HS-5 (cell line): ENCODE measurements at regions not wholly inside any gene's neighbourhood (a gene's known extent, or its start where the extent isn't known, plus 50 kb on each side); places are given as distances from the start of the nearest gene placed in this dataset.
"Not testable (repeated sequence)": the region's sequence is repeated elsewhere in the genome, so short reads cannot be mapped to it uniquely, and the experiment has no call there.

ENCODE experiments used
- DNase-seq: peaks from one replicate; pipeline ENCODE4 v3.0.0-alpha.2; 2012; ENCODE audit warnings: low read depth

DNA sequence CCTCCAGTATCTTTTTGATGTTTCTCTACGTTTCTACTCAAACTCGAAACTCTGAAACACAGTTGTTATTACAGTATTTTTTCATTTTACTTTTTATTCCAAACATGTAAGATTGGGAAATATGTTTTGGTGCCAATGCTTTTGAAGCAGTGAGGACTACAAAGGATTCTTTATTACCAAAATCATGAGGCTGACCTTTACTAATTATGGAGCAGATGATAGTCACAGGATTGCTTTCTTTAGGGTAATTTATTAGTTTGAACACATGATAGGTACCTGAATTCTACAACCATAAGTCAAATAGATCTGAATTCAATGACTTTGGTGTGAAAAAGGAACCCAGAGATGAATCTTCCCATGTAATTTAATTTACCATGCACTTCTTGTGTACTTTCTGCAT, 2015.1 kb upstream of the C9orf72 start:
- no peak for DNase-seq

DNA sequence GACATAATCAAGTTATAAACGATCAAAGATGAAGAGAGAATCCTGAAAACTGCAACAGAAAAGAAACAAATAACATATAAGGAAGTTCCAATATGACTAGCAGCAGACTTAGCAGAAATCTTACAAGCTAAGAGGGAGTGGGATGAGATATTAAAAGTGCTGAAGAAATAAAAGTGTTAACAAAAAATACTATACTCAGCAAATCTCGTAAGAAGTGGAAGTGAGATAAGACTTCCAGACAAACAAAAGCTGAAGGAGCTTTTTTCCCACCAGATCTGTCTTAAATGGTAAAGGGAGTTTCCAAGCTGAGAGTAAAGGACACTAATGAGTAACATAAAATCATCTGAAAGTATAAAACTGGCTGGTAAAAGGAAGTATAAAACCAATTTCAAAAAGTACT, 2036.0 kb upstream of the C9orf72 start:
- no peak for DNase-seq

DNA sequence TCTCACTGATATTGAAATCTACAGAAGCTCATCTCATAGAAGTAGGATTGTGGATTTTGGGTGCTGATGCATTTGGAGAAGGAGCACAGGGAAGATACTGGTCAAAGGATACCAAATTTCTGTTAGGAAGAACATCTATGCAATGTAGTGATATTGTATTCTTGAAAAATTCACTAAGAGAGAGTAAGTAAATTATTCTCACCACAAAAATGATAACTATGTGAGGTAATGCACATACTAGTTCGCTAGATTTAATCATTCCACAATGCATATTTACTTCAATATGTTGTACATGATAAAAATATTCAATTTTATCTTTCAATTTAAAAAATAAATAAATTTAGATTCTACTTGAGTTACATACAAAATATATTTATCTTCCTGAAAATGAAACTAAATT, 2040.5 kb upstream of the C9orf72 start:
- DNase-seq: no peak

DNA sequence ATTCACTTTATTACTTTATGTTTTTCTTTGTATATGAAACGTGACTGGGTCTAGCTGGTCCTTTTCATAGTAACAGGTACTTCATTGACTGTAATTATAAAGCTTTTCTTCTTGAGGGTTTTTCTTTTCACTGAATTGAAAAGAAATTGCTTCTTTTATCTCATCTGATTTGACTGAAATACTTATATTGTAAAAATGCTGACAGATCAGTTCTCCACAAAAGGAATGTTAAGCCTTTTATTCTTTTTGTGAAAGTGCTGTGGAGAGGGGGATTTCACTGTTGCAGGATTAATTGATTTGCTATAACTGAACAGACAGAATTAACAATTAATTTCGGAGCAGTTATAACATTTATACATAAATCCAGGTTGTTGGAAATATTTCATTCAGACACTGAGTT, 2043.6 kb upstream of the C9orf72 start:
- DNase-seq: no peak

DNA sequence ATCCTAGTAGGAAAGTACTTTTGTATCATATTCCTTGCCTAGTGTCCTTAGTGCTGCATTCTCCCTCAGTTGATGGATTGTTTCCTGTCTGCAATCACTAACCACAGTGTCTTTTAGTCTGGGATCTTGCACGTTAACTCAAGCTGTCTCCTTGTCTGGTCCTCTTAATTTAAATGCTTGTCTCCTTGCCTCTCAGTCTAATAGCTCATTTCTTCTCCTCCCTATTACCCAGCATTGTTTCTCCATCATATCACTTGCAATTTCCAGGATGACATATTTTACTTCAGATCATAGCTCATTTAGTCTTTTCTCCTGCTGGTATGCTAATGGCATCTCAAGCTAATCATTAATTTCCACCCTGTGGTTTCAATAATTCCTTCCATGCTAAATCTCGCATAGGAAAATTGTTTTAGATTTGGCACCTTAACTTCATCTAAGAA, 2052.0 kb upstream of the C9orf72 start:
- DNase-seq: no peak

DNA sequence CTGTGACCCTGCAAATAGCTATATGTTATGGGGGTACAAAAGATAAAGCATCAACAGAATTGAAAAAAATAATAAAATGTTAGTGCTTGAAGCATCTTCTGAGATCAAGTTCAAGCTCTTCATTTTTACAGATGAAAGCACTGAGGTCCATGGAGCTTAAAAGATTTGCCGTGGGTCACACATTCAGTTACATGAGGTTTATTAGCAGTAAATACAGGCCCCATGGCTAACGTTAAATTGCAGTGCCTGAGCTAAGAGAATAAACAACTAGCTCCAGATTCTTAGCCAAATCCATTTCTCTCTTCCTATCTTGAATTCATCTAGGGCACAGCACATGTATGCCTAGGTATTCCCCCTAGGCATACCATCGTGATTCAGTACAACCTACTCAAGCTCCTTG, 2052.7 kb upstream of the C9orf72 start:
- no peak for DNase-seq

DNA sequence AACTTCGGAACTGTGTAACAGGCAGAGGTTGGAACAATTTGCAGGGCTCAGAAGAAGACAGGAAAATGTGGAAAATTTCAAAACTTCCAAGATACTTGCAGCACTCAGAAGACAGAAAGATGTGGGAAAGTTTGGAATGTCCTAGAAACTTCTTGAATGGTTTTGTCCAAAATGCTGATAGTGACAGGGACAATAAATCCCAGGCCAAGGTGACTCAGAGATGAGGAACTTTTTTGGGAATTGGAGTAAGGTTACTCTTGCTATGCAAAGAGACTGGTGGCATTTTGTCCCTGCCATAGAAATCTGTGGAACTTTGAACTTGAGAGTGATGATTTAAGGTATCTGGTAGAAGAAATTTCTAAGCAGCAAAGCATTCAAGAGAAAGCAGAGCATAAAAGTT, 2055.6 kb upstream of the C9orf72 start:
- not testable (repeated sequence) for DNase-seq

DNA sequence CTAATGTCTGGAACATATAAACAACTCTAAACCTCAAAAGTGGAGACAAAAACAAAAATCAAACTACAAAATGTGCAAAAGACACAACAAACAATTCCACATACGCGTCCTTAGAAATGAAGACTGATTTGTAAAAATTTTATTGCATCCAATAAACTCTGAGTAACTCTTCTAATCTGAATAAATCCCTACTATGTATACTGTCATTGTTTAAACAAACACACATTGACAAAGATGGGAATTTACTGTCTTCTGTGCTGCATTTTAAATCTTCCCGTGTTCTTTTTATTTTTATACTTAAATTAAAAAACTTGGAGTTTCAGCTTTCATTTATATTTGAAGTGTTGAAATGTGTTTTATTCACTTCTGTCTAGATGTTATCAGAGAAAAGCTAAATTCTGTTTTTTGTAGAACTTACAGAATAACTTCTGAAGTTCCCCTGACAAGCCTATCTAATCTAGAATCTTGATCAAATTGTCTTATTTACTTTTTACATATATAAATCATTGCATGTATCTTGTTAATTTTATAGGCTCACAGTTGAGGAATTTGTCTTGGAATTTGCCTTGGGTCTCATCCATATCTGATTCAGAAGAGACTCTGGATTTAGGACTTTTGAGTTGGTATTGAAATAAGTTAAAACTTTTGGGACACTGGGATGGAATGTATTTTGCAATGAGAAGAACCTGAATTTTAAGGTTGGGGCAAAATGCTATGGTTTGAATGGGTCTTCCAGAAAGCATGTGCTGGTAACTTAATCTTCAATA, 2064.4 kb upstream of the C9orf72 start:
- DNase-seq: no peak

DNA sequence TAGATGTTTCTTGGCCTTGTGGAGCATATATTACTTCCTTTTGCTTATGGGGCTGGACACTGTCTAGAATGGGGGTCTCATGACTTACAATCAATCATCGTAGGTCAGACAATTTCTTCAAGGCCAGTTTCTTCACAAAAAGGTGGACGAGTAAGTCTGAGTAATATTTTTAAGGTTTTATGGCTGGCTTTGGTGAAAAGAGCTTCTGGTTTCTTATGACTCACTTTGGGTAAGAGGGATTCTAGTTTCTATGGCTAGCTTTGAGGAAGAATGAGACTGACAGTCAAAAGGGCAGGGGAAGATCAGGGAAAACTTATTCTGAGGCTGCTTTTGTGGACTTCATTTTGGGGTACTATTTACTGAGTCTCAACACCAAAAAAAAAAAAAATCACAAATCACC, 2067.2 kb upstream of the C9orf72 start:
- peak; percentile 2 for DNase-seq

DNA sequence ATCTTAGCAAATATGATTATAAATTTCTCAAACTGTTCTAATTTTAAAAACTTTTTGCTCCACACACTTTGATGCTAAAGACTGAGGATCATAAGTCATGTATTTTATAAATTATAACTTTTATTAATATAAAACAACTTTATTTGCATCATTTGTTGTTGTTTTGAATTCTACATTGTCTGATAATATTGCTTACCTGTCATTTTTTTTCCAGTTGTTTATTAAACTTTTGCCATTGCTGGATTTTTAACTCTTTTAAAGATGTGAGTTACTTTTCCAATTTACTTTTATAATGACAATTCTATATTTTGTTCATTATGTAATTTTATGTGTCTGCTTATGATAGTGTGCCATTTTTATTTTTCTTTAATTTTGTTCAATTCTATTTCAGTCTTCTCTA, 2071.2 kb upstream of the C9orf72 start:
- DNase-seq: no peak

DNA sequence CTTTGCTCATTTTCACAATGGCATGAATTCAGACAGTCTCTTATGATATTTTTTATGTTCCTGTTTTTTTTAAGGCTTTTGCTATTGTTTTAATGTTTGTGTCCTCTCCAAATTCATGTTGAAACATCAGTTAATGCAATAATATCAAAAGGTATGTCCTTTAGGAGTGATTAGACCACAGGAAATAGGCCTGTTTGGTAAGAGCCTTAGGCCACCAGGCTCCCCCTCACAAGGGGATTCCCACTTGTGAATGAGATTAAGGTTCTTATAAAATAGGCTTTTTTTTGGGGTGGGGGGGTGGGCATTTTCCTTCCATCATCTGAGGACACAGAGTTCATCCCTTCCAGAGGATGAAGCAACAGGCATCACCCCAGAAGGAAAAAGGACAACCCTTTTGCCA, 2074.2 kb upstream of the C9orf72 start:
- no peak for DNase-seq

DNA sequence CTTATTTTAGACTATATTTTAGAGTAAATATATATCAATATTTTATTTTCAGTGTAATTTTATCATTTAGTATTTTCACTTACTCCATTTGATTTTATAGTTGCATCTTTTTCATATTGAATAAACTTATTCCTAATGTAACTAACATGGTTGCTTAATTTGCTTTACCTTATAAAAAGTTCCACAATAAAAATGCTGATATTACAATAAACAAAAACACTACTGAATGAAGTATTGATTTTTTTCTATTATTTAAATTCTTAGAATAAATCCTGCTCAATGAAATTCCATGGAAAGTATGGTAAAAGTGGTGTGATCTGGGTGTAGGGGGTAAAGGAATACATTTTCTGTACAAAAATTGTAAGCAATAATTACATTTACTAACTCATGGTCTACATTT, 2074.9 kb upstream of the C9orf72 start:
- DNase-seq: no peak

DNA sequence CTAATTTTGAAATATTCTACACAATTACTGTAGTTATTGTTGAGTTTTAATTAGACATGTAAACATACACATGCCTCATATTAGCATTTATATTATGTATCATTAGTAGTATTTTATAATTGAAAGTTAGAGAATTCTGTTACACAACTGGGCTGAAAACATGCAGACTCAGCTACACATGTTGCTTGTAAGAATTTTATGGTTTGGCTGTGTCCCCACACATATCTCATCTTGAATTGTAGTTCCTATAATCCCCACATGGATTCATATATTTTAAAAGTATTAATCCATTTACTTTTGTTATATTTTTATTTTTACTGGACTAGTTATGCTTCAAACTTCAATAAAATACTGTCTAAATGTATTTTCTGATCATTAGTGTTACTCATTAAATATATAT, 2075.3 kb upstream of the C9orf72 start:
- no peak for DNase-seq

DNA sequence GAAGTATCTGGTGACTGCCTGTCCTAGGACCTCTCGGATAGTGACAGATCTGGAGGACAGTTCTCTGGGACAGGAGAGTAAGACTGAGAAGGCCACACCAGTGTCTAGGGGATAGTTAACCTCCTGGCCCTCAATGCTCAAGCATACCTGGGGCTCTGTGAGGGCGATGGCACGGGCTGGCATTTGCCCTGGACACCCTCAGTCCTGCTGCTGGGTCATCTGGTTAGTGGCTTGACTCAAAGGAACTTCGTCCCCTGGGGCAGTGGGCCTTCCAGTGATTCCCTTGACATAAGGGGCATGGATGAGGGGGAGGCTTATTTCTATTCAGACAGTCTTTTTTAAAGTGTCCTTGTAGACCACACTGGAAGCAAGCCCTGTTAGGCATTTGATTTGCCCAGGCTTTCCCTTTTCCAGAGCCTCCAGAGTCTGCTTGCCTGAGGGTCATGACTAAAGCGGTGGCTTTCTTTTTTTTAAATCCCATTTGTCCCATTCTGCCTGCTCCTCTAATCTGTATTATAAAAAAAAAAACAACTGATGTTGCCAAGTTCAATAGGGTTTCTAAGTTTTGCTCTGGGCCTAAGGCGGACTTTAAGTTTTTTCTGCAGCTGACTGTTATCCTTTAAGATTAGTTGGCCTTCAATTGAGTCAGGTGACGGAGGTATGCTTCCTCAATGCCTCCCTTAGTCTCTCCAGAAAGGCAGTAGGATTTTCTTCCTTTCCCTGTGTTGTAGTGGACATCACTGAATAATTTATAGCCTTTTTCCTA, 2083.5 kb upstream of the C9orf72 start:
- DNase-seq: no peak

DNA sequence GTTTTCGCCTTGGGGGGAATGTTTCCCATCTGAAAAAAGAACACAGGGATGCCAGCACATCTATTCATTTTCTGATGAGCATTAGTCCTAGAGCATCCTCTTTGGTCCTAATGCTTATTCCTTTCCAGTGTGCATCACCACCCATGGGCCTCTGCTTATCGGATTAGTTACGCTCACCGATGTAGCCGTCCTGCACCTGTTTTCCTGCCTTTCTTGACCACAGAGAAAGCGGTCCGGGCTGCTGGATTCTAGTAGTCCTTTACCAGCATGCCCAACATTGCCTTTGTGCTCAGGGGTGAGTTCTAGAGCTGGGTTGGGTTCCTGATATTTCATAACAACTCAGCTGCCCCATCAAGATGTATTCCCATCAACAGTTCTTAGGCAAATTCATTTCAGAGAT, 2084.5 kb upstream of the C9orf72 start:
- DNase-seq: no peak

DNA sequence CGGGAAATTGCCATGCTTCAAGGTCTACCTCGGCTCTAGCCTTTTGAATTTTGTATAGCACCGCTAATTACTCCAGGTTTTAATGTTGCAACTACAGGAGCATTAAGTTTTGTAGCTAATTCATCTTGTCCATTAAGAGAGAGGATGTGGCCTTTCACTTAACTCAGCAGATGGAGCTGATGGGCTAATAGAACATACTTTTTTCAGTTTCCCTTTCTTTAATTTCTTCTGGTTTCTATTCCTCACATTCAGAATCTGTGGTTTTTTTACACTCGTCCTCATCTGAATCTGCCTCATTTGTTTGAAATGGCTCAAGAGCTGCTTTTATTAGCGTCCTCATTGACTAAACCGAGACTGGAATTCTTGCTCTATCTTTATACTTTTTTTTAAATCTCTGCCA, 2085.7 kb upstream of the C9orf72 start:
- DNase-seq: no peak

DNA sequence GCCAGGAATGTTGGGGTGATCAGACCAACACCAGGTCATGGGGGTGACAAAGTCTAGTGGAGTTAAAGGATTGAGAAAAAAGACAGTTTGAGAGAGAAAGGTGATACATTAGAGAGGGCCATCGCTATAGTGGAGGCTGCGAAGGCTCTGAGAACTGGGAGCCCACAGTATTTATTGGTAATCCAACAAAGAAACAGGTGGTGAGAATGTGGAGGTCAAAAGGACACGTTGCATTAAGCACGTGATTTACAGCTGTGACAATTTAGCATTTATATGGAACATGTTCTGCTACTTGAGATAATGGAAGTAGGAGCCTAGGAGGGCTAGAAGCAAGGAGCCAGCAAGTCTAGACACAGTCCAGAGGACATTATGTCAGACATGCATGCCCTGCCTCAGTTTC, 2086.5 kb upstream of the C9orf72 start:
- no peak for DNase-seq

DNA sequence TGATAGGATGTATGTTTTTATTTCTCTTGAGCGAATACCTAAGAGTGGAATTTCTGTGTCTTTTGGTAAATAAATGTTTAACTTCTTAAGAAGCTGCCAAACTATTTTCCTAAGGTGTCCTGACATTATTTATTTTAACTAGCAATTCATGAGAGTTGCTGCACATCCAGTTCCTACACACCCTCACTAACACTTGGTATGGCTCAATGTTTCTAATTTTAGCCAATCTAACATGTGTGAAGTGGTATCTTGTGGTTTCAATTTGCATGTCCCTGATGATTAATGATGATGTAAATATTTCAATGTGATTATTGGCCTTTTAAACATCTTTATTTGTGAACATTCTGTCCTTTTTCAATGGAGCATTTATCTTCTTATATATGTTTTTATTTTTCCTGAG, 2095.5 kb upstream of the C9orf72 start:
- no peak for DNase-seq

DNA sequence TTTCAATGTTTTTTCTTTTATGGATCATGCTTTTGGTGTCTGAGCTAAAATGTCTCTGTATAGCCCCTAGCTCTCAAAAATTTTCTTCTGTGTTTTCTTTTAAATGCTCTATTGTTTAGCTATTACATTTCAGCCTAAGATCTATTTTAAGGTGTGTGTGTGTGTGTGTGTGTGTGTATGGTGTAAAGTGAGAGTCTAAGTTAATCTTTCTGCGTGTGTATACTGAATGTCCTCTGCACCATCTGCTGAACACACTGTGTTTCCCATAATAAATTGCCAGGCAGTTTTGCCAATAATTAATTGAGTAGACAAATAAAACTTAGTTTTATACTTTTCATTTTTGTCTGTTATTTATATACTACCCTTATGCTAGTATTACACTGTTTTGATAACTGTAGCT, 2096.3 kb upstream of the C9orf72 start:
- DNase-seq: no peak

DNA sequence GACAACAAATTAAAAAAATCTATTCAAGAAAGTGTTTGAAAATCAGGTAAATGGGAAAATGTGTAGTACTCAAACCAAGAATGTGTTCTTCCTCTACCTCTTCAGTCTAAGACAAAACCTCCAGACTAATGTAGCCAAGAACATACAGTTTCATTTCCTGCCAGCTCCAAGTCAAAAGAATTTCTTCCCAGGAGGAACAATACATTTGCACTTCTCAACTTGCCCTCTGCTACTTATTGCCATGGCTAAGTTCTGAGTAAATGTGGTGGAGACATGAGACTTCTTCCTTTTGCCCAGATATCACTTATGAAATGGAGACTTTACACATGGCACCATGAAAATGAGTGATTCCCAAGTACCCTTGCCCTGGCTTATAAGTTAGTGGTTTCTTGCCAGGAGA, 2112.2 kb upstream of the C9orf72 start:
- DNase-seq: no peak

DNA sequence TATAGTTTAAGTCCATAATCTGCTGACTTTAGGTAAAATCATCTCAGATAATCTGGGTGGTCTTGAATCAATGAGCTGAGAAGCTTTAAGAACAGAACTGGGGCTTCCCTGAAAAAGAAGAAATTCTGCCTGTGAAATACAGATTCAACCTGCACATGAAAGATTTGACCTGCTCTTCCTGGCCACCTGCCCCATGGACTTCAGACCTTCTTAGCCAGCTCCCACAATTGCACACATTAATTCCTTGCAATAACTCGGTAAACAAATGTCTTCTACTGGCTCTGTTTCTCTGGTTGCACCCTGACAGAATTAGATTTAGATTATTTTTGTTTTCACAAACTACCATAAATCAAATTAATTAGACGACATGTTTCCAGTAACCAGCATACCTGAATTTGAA, 2117.9 kb upstream of the C9orf72 start:
- DNase-seq: no peak

DNA sequence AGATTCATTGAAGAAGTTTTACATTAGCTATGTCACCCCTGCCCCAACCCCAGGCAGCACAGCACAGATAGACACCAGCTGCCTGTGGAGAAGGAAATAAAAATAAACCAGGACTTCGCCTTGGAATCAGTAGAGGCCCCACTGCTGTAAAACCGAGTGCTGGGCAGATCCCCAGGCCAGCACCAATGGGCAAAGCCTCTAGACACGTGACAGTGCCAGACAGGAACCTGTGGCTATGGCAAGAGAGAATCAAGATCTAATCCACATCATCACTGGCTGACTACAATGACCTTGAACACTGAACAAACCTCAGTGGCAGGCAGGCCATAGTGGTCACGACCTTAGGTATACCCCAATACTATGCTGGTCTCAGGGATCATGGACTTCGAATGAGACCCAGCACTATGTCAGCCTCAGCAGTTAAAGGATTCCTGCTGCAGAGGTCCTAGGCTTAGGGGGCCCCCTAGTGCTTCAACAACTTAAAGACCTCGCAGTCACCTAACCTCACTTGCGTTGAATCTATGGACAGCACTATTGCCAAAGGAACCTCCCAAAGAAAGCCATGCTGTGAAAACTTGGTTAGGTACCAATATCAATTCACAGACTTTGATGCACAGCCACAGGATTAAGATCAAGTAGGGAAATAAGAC, 2118.6 kb upstream of the C9orf72 start:
- DNase-seq: no peak

DNA sequence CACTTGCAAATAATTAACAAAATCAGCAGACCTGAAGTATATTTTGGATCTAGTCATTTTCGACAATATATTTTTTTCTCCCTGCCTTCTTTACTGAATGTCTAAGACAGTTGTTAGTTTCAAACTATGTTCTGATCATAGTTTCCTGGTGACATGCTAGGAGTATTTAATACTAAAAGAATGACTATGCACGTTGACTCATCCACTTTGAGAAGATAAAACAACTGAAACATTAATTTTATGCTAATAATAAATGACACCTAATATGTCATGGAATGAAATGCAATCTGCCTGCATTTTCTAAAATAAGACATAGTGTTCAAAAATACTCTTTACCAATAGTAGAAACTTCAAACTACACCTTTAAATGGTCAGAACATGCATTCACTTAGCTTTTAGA, 2123.7 kb upstream of the C9orf72 start:
- peak; percentile 32 for DNase-seq
